ENCODE measurements at regions not wholly inside any gene's neighbourhood (a gene's known extent, or its start where the extent isn't known, plus 50 kb on each side); places are given as distances from the start of the nearest gene placed in this dataset.

DNA sequence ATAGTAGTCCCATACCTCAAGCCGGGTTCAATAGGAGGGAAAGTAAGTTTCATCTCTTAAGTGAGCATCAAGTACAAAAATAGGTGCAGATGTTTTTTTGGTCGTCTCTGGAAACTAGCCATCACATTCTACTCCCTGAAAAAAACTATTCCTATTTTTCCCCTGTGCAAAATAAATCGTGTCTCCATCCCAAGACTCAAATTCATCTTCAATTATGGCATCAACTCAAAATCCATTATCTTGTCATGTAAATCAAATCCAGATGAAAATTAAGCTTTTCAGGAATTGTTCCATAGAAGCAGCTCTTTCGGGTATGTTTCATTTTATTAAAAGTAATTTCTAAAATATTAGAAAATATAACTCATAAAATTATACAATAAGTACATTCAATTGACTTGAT is 1368.4 kb downstream of the GRIK2 start:
- no peak overlapping the region for H2AFZ ChIP-seq (ENCODE audit: low read depth, low read length)
- in situ Hi-C loops (cut with MboI), result no loop called here
- H3K27ac ChIP-seq (ENCODE audit: extremely low read depth, low read depth, low read length), result no peak overlapping the region
- BruUV-seq (replicated peaks), result no TSS peak
- TF ChIP-seq DPF2 (IDR thresholded peaks at IDR 0.05) (no peak), PHF21A (IDR thresholded peaks at IDR 0.05; ENCODE audit: borderline replicate concordance, low read depth) (no peak), NFIX (CRISPR knock-in tag; IDR thresholded peaks at IDR 0.05; ENCODE audit: low read depth) (no peak), TGIF2 (CRISPR knock-in tag; IDR thresholded peaks at IDR 0.05) (no peak), ZC3H4 (CRISPR knock-in tag; IDR thresholded peaks at IDR 0.05; ENCODE audit: borderline replicate concordance) (no peak), HDAC6 (IDR thresholded peaks at IDR 0.05; ENCODE audit: low read depth, low read length) (no peak), RFX7 (CRISPR knock-in tag; IDR thresholded peaks at IDR 0.05) (no peak), ZNF384 (IDR thresholded peaks at IDR 0.05; ENCODE audit: low read depth, low read length) (no peak), ZNF311 (CRISPR knock-in tag; IDR thresholded peaks at IDR 0.05) (no peak), TBL1XR1 (IDR thresholded peaks at IDR 0.05; ENCODE audit: low read length in 2 of 2) (no peak), MCM2 (IDR thresholded peaks at IDR 0.05; ENCODE audit: low read depth) (no peak)
- TF ChIP-seq, protein P1, sequence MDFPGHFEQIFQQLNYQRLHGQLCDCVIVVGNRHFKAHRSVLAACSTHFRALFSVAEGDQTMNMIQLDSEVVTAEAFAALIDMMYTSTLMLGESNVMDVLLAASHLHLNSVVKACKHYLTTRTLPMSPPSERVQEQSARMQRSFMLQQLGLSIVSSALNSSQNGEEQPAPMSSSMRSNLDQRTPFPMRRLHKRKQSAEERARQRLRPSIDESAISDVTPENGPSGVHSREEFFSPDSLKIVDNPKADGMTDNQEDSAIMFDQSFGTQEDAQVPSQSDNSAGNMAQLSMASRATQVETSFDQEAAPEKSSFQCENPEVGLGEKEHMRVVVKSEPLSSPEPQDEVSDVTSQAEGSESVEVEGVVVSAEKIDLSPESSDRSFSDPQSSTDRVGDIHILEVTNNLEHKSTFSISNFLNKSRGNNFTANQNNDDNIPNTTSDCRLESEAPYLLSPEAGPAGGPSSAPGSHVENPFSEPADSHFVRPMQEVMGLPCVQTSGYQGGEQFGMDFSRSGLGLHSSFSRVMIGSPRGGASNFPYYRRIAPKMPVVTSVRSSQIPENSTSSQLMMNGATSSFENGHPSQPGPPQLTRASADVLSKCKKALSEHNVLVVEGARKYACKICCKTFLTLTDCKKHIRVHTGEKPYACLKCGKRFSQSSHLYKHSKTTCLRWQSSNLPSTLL (IDR thresholded peaks at IDR 0.05), result no peak
- DNase-seq (ENCODE audit: extremely low read depth in 1 of 4, low spot score in 3 of 4) (no peak), ATAC-seq (no peak), FAIRE-seq (no peak)
- H3K4me1 ChIP-seq (replicated peaks in 1 of 2; ENCODE audit: control insufficient read depth in 2 of 2, insufficient read depth in 2 of 2, low read length in 2 of 2), result no peaks in the 10 kb centered on the region
- ChIA-PET CTCF (ENCODE audit: low intra/inter-chr PET ratio) (no interaction called here), POLR2A (no interaction called here)
- no peaks in the 10 kb centered on the region for H3K9me1 ChIP-seq (ENCODE audit: control insufficient read depth, insufficient read depth, low read length)
- H4K20me1 ChIP-seq (replicated peaks; ENCODE audit: control insufficient read depth, insufficient read depth, low read length), result no peaks in the 10 kb centered on the region
- no peaks in the 10 kb centered on the region for H3K27me3 ChIP-seq (ENCODE audit: control insufficient read depth in 2 of 2, insufficient read depth in 2 of 2, low read length in 2 of 2)
- no peaks in the 10 kb centered on the region for H3K36me3 ChIP-seq (ENCODE audit: control insufficient read depth, insufficient read depth, low read length)
- H3K4me2 ChIP-seq (ENCODE audit: insufficient read depth, low read length), result no peak overlapping the region
- no peaks in the 10 kb centered on the region for H3K79me2 ChIP-seq (ENCODE audit: control insufficient read depth, insufficient read depth, low read length)
- no peak overlapping the region for H3K4me3 ChIP-seq
- 0% methylated on average over 4 of the region's 4 CpGs for WGBS (ENCODE audit: insufficient coverage, low coverage, missing lambda C conversion rate)
- no peaks in the 10 kb centered on the region; the same call in 1 of the 2 replicates for H3K9me3 ChIP-seq (replicated peaks; ENCODE audit: control insufficient read depth, insufficient read depth, low read depth, low read length)
- H3K9ac ChIP-seq (ENCODE audit: insufficient read depth in 1 of 2, low read depth in 2 of 2, low read length in 2 of 2), result no peak overlapping the region
- intact Hi-C loops (cut with micrococcal nuclease), result no loop called here
